BLaER1 (cell line): ENCODE measurements at regions not wholly inside any gene's neighbourhood (a gene's known extent, or its start where the extent isn't known, plus 50 kb on each side); places are given as distances from the start of the nearest gene placed in this dataset.

Experiments
- H3K27ac ChIP-seq: shearing (Covaris generic); formaldehyde crosslinking; 2 replicates; pipeline ENCODE4 v1.8.1; 2022
- H3K27me3 ChIP-seq: shearing (Covaris generic); formaldehyde crosslinking; 2 replicates; pipeline ENCODE4 v1.8.1; 2022
- H3K36me3 ChIP-seq: shearing (Covaris generic); formaldehyde crosslinking; 2 replicates; pipeline ENCODE4 v1.8.1; 2022
- H3K4me1 ChIP-seq: shearing (Covaris generic); formaldehyde crosslinking; 2 replicates; pipeline ENCODE4 v1.8.1; 2022
- H3K4me2 ChIP-seq: shearing (Covaris generic); formaldehyde crosslinking; 2 replicates; pipeline ENCODE4 v1.8.1; 2022
- H3K4me3 ChIP-seq: shearing (Covaris generic); formaldehyde crosslinking; 2 replicates; pipeline ENCODE4 v1.8.1; 2022
- H3K9ac ChIP-seq: shearing (Covaris generic); formaldehyde crosslinking; 2 replicates; pipeline ENCODE4 v1.8.1; 2022
- H3K9me3 ChIP-seq: shearing (Covaris generic); formaldehyde crosslinking; 2 replicates; pipeline ENCODE4 v1.8.1; 2022
- H4K20me1 ChIP-seq: shearing (Covaris generic); formaldehyde crosslinking; 2 replicates; pipeline ENCODE4 v1.8.1; 2022
- Cebpa-rat ChIP-seq: shearing (Covaris generic); IDR thresholded peaks from 2 replicates; pipeline ENCODE4 v1.8.1; 2022

- Histone ChIP-seq H3K9me3 (peaks cover 19% of the 10 kb centered on the region), H4K20me1 (no peaks in the 10 kb centered on the region), H3K4me2 (no peak overlapping the region), H3K36me3 (no peaks in the 10 kb centered on the region), H3K4me1 (no peaks in the 10 kb centered on the region), H3K4me3 (no peak overlapping the region), H3K27me3 (no peaks in the 10 kb centered on the region), H3K27ac (no peak overlapping the region), H3K9ac (no peak overlapping the region)
- no peak for TF ChIP-seq Cebpa-rat
Measured at GRCh38 chr12:16103851-16104250, 173.6 kb downstream of the SLC15A5 start.

- no peak overlapping the region for H3K27ac ChIP-seq
- peaks cover 15% of the 10 kb centered on the region for H3K9me3 ChIP-seq
- no peak for TF ChIP-seq Cebpa-rat
- H4K20me1 ChIP-seq: no peaks in the 10 kb centered on the region
- H3K9ac ChIP-seq: no peak overlapping the region
- no peaks in the 10 kb centered on the region for H3K27me3 ChIP-seq
- no peaks in the 10 kb centered on the region for H3K36me3 ChIP-seq
- no peak overlapping the region for H3K4me3 ChIP-seq
- H3K4me2 ChIP-seq: no peak overlapping the region
- H3K4me1 ChIP-seq: peaks cover 19% of the 10 kb centered on the region
Measured at GRCh38 chr12:16100206-16100605, 177.3 kb downstream of the SLC15A5 start.

GRCh38 chr12:16096273-16096849 lies 181.1 kb downstream of the SLC15A5 start:
- peaks cover 29% of the 10 kb centered on the region for H3K4me1 ChIP-seq
- no peak for TF ChIP-seq Cebpa-rat
- no peak overlapping the region for H3K27ac ChIP-seq
- H3K4me3 ChIP-seq: no peak overlapping the region
- no peak overlapping the region for H3K9ac ChIP-seq
- peak overlapping the region; percentile 76 for H3K4me2 ChIP-seq
- H3K9me3 ChIP-seq: peaks cover 12% of the 10 kb centered on the region
- no peaks in the 10 kb centered on the region for H4K20me1 ChIP-seq
- no peaks in the 10 kb centered on the region for H3K36me3 ChIP-seq
- no peaks in the 10 kb centered on the region for H3K27me3 ChIP-seq

- Histone ChIP-seq H4K20me1 (no peaks in the 10 kb centered on the region), H3K36me3 (no peaks in the 10 kb centered on the region), H3K4me3 (no peak overlapping the region), H3K27ac (peak overlapping the region; percentile 30; the same call in 1 of the 2 replicates), H3K4me2 (peak overlapping the region; percentile 76), H3K9ac (no peak overlapping the region), H3K4me1 (peaks cover 29% of the 10 kb centered on the region), H3K9me3 (peaks cover 17% of the 10 kb centered on the region), H3K27me3 (no peaks in the 10 kb centered on the region)
- no peak for TF ChIP-seq Cebpa-rat
Measured at GRCh38 chr12:16095531-16096110, 181.9 kb downstream of the SLC15A5 start.

GRCh38 chr12:16094437-16094836 lies 183.0 kb downstream of the SLC15A5 start:
- Histone ChIP-seq H3K36me3 (no peaks in the 10 kb centered on the region), H3K9me3 (peaks cover 18% of the 10 kb centered on the region), H3K27me3 (no peaks in the 10 kb centered on the region), H3K27ac (0 out of 2 replicates have a peak overlapping the region, but pooled peaks have one; percentile 18), H3K9ac (no peak overlapping the region), H3K4me3 (no peak overlapping the region), H4K20me1 (no peaks in the 10 kb centered on the region), H3K4me2 (peak overlapping the region; percentile 76; the same call in 1 of the 2 replicates), H3K4me1 (peaks cover 29% of the 10 kb centered on the region)
- TF ChIP-seq Cebpa-rat: no peak

GRCh38 chr12:16093825-16094224 lies 182.7 kb downstream of the DERA start:
- Histone ChIP-seq H3K27ac (no peak overlapping the region), H3K4me2 (no peak overlapping the region), H3K27me3 (no peaks in the 10 kb centered on the region), H3K9ac (no peak overlapping the region), H3K4me3 (no peak overlapping the region), H4K20me1 (no peaks in the 10 kb centered on the region), H3K4me1 (peaks cover 29% of the 10 kb centered on the region), H3K9me3 (peaks cover 18% of the 10 kb centered on the region), H3K36me3 (no peaks in the 10 kb centered on the region)
- TF ChIP-seq Cebpa-rat: no peak

- H3K9me3 ChIP-seq: peaks cover 18% of the 10 kb centered on the region
- no peak overlapping the region for H3K4me2 ChIP-seq
- H4K20me1 ChIP-seq: no peaks in the 10 kb centered on the region
- no peak overlapping the region for H3K27ac ChIP-seq
- H3K36me3 ChIP-seq: no peaks in the 10 kb centered on the region
- H3K27me3 ChIP-seq: no peaks in the 10 kb centered on the region
- no peak overlapping the region for H3K4me3 ChIP-seq
- no peak for TF ChIP-seq Cebpa-rat
- peaks cover 18% of the 10 kb centered on the region for H3K4me1 ChIP-seq
- H3K9ac ChIP-seq: no peak overlapping the region
Measured at GRCh38 chr12:16090974-16091373, 179.8 kb downstream of the DERA start.

- Histone ChIP-seq H3K4me1 (no peaks in the 10 kb centered on the region), H3K4me2 (no peak overlapping the region), H3K36me3 (no peaks in the 10 kb centered on the region), H3K27ac (no peak overlapping the region), H3K9ac (no peak overlapping the region), H3K4me3 (no peak overlapping the region), H3K9me3 (peaks cover 18% of the 10 kb centered on the region), H4K20me1 (no peaks in the 10 kb centered on the region), H3K27me3 (no peaks in the 10 kb centered on the region)
- TF ChIP-seq Cebpa-rat: no peak
Measured at GRCh38 chr12:16088421-16088820, 177.3 kb downstream of the DERA start.
